Neural progenitor cell (in vitro differentiated cells): ENCODE measurements at regions not wholly inside any gene's neighbourhood (a gene's known extent, or its start where the extent isn't known, plus 50 kb on each side); places are given as distances from the start of the nearest gene placed in this dataset.
A peak's percentile ranks its signal among the peaks of the same experiment; 100 is the strongest.

ENCODE experiments used
- DNase-seq: peaks from one replicate; pipeline ENCODE4 v3.0.0-alpha.2; 2016; ENCODE audit warnings: low spot score
- H2AFZ ChIP-seq: fragments of 200-600 bp; sonication (generic); replicated peaks from 2 replicates; pipeline ENCODE4 v1.6.1; 2016; ENCODE audit warnings: antibody characterized with exemption
- H3F3A ChIP-seq: fragments of 200-600 bp; sonication (generic); 2 replicates; pipeline ENCODE4 v1.6.1; 2016; ENCODE audit warnings: antibody characterized with exemption, low read depth
- H3K27ac ChIP-seq: fragments of 200-600 bp; sonication (generic); 2 replicates; pipeline ENCODE4 v1.5.1; 2016; ENCODE audit warnings: mild to moderate bottlenecking
- H3K27me3 ChIP-seq: fragments of 200-600 bp; sonication (generic); 2 replicates; pipeline ENCODE4 v1.6.1; 2016; ENCODE audit warnings: mild to moderate bottlenecking, moderate library complexity
- H3K36me3 ChIP-seq: fragments of 200-600 bp; sonication (generic); 2 replicates; pipeline ENCODE4 v1.5.1; 2016
- H3K4me1 ChIP-seq: fragments of 200-600 bp; sonication (generic); 2 replicates; pipeline ENCODE4 v1.6.1; 2016; ENCODE audit warnings: mixed run types
- H3K4me2 ChIP-seq: fragments of 200-600 bp; sonication (generic); 2 replicates; pipeline ENCODE4 v1.6.1; 2016
- H3K4me3 ChIP-seq: fragments of 200-600 bp; sonication (generic); 2 replicates; pipeline ENCODE4 v1.5.1; 2016
- H3K79me2 ChIP-seq: fragments of 200-600 bp; sonication (generic); 2 replicates; pipeline ENCODE4 v1.6.1; 2016; ENCODE audit warnings: low read depth
- H3K9ac ChIP-seq: fragments of 200-600 bp; sonication (generic); 2 replicates; pipeline ENCODE4 v1.6.1; 2016
- H3K9me3 ChIP-seq: fragments of 200-600 bp; sonication (generic); 2 replicates; pipeline ENCODE4 v1.5.1; 2016; ENCODE audit warnings: low read depth
- H4K20me1 ChIP-seq: fragments of 200-600 bp; sonication (generic); 2 replicates; pipeline ENCODE4 v1.6.1; 2016; ENCODE audit warnings: low read depth
- H3K27ac Mint-ChIP-seq: 3 replicates; pipeline ENCODE4 v1.8.0; 2021; ENCODE audit warnings: mixed read lengths
- H3K27me3 Mint-ChIP-seq: 2 replicates; pipeline ENCODE4 v1.8.0; 2022; ENCODE audit warnings: low read depth, mild to moderate bottlenecking, inconsistent platforms, moderate library complexity, mixed read lengths; ENCODE audit not compliant: insufficient read depth
- H3K36me3 Mint-ChIP-seq: 3 replicates; pipeline ENCODE4 v1.8.0; 2021; ENCODE audit warnings: mixed read lengths
- H3K4me1 Mint-ChIP-seq: 3 replicates; pipeline ENCODE4 v1.8.0; 2021; ENCODE audit warnings: mixed read lengths
- H3K4me3 Mint-ChIP-seq: 3 replicates; pipeline ENCODE4 v1.8.0; 2021; ENCODE audit warnings: mild to moderate bottlenecking, moderate library complexity, mixed read lengths
- H3K9me3 Mint-ChIP-seq: 3 replicates; pipeline ENCODE4 v1.8.0; 2020; ENCODE audit warnings: mixed read lengths
- EZH2 ChIP-seq: fragments of 200-600 bp; sonication (generic); IDR thresholded peaks from 2 replicates; pipeline ENCODE4 v1.6.1; 2017; ENCODE audit warnings: antibody characterized with exemption, mild to moderate bottlenecking, moderate library complexity
- EZH2phosphoT487 ChIP-seq: fragments of 200-600 bp; sonication (generic); IDR thresholded peaks from 2 replicates; pipeline ENCODE4 v1.6.1; 2017; ENCODE audit warnings: antibody characterized with exemption
- TF ChIP-seq, protein P1 (sequence below): fragments of 200-600 bp; sonication (generic); IDR thresholded peaks from 2 replicates; pipeline ENCODE4 v1.5.1; 2017; ENCODE audit warnings: antibody characterized with exemption, mild to moderate bottlenecking

DNA sequence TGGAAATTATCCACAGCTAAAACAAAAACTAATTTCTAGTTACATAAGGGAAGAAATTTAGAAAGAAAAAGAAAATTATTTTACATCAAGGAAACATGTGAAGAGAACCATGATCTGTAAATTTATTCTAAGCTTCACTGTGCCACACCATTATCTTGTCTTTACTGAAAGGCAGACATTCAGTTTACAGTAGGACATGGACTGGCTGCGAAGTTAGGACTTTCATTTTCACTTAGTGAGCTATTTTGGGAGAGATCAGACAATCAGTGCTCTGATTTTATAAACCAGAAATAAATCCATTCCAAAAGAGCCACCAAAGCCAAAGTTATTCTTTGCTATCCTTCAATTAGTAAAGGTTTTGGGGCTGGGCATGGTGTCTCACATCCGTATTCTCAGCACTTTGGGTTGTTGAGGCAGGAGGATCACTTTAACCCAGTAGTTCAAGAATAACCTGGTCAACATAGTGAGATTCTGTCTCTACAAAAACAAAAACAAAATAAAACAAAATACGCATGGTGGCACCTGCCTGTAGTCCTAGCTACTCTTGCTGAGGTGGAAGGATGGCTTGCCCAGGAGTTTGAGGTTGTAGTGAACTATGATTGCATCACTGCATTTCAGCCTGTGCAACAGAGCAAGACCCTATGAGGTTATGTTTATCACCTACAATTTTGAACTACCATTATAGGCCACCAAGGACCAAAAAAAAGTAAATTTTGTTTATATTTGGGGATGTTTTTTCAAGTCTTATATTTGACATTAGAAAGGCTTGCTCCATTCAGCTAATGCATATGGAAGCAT lies 1084.8 kb upstream of the ATXN7L3B start:
- Mint-ChIP-seq H3K4me1 (peaks cover 5% of the 10 kb centered on the region), H3K36me3 (no peaks in the 10 kb centered on the region), H3K9me3 (no peaks in the 10 kb centered on the region), H3K27ac (no peak overlapping the region), H3K4me3 (no peak overlapping the region), H3K27me3 (no peaks in the 10 kb centered on the region)
- no peaks in the 10 kb centered on the region for H3K9me3 ChIP-seq
- H3K4me2 ChIP-seq: no peak overlapping the region
- no peak overlapping the region for H2AFZ ChIP-seq
- no peaks in the 10 kb centered on the region for H3K4me1 ChIP-seq
- no peak overlapping the region for H3K9ac ChIP-seq
- no peaks in the 10 kb centered on the region for H3K27me3 ChIP-seq
- H3K27ac ChIP-seq: no peak overlapping the region
- H3K36me3 ChIP-seq: no peaks in the 10 kb centered on the region
- no peaks in the 10 kb centered on the region for H3K79me2 ChIP-seq
- TF ChIP-seq EZH2 (no peak), EZH2phosphoT487 (no peak)
- TF ChIP-seq, protein P1, sequence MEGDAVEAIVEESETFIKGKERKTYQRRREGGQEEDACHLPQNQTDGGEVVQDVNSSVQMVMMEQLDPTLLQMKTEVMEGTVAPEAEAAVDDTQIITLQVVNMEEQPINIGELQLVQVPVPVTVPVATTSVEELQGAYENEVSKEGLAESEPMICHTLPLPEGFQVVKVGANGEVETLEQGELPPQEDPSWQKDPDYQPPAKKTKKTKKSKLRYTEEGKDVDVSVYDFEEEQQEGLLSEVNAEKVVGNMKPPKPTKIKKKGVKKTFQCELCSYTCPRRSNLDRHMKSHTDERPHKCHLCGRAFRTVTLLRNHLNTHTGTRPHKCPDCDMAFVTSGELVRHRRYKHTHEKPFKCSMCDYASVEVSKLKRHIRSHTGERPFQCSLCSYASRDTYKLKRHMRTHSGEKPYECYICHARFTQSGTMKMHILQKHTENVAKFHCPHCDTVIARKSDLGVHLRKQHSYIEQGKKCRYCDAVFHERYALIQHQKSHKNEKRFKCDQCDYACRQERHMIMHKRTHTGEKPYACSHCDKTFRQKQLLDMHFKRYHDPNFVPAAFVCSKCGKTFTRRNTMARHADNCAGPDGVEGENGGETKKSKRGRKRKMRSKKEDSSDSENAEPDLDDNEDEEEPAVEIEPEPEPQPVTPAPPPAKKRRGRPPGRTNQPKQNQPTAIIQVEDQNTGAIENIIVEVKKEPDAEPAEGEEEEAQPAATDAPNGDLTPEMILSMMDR: no peak
- DNase-seq: no peak
- H3K4me3 ChIP-seq: no peak overlapping the region
- no peaks in the 10 kb centered on the region for H3F3A ChIP-seq
- no peaks in the 10 kb centered on the region for H4K20me1 ChIP-seq

DNA sequence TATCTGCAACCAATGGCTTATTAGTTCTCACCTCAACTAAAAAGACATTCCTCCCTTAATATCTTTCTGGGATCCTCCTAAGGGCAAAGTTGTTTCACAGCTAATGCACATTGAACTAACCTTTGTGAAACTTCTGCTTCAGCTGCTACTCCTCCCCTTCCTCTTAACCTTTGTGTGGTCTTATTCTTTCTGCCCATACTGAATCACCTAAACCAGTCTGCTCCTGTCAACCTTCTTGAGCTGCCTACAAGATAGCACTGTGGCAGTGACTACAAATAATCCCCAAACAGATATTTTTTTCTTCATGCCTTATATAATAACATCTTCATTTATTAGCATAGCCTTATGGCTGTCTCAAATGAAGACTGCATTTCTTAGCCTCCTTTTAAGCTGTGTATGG lies 1077.4 kb upstream of the ATXN7L3B start:
- Mint-ChIP-seq H3K36me3 (no peaks in the 10 kb centered on the region), H3K9me3 (no peaks in the 10 kb centered on the region)

DNA sequence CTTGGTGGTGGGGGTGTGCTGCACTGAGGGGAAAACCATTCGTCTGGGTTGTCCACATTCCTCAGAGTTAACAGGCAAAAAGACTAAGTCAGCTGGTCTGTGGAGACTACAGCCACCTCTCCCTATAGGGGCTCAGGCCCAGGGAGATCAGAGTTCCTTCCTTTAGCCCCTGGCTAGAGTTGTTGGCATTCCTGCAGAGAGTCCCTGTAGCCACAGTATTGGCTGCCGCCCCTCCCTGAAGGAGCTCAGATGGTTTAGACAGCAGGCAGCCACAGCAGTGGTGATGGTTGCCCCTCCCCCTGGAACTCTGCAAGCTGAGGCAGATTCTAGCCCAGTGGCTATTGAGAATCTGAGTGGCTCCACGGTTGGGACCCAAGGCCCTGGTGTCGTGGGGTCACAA lies 1072.5 kb upstream of the ATXN7L3B start:
- no peaks in the 10 kb centered on the region for H3K27me3 Mint-ChIP-seq
- no peaks in the 10 kb centered on the region for H3K79me2 ChIP-seq

More for the DNA sequence above, 1077.4 kb upstream of the ATXN7L3B start:
- Histone ChIP-seq H3K27ac (no peak overlapping the region), H3K4me3 (no peak overlapping the region), H3K79me2 (no peaks in the 10 kb centered on the region), H3K27me3 (no peaks in the 10 kb centered on the region), H3K9me3 (no peaks in the 10 kb centered on the region), H3K4me1 (no peaks in the 10 kb centered on the region), H3K4me2 (no peak overlapping the region), H2AFZ (no peak overlapping the region), H3F3A (no peaks in the 10 kb centered on the region), H3K9ac (no peak overlapping the region), H3K36me3 (no peaks in the 10 kb centered on the region), H4K20me1 (no peaks in the 10 kb centered on the region)
- Mint-ChIP-seq H3K4me3 (no peak overlapping the region), H3K4me1 (peaks cover 12% of the 10 kb centered on the region), H3K27ac (no peak overlapping the region), H3K27me3 (no peaks in the 10 kb centered on the region)
- TF ChIP-seq, protein P1: no peak
- TF ChIP-seq EZH2phosphoT487 (no peak), EZH2 (no peak)
- no peak for DNase-seq

More for the DNA sequence above, 1072.5 kb upstream of the ATXN7L3B start:
- Histone ChIP-seq H3K27me3 (no peaks in the 10 kb centered on the region), H3K4me3 (no peak overlapping the region), H2AFZ (peak overlapping the region; percentile 40), H3K4me1 (no peaks in the 10 kb centered on the region), H3K27ac (no peak overlapping the region), H3K4me2 (no peak overlapping the region), H3K36me3 (no peaks in the 10 kb centered on the region), H3K9ac (no peak overlapping the region), H3F3A (no peaks in the 10 kb centered on the region), H4K20me1 (no peaks in the 10 kb centered on the region), H3K9me3 (no peaks in the 10 kb centered on the region)
- TF ChIP-seq EZH2phosphoT487 (no peak), EZH2 (no peak)
- TF ChIP-seq, protein P1: no peak
- H3K27ac Mint-ChIP-seq: peak overlapping the region; percentile 53
- H3K4me3 Mint-ChIP-seq: no peak overlapping the region
- peaks cover 2% of the 10 kb centered on the region for H3K9me3 Mint-ChIP-seq
- H3K36me3 Mint-ChIP-seq: no peaks in the 10 kb centered on the region
- peaks cover 10% of the 10 kb centered on the region for H3K4me1 Mint-ChIP-seq
- peak; percentile 46 for DNase-seq
